ENCODE measurements at regions not wholly inside any gene's neighbourhood (a gene's known extent, or its start where the extent isn't known, plus 50 kb on each side); places are given as distances from the start of the nearest gene placed in this dataset.

DNA sequence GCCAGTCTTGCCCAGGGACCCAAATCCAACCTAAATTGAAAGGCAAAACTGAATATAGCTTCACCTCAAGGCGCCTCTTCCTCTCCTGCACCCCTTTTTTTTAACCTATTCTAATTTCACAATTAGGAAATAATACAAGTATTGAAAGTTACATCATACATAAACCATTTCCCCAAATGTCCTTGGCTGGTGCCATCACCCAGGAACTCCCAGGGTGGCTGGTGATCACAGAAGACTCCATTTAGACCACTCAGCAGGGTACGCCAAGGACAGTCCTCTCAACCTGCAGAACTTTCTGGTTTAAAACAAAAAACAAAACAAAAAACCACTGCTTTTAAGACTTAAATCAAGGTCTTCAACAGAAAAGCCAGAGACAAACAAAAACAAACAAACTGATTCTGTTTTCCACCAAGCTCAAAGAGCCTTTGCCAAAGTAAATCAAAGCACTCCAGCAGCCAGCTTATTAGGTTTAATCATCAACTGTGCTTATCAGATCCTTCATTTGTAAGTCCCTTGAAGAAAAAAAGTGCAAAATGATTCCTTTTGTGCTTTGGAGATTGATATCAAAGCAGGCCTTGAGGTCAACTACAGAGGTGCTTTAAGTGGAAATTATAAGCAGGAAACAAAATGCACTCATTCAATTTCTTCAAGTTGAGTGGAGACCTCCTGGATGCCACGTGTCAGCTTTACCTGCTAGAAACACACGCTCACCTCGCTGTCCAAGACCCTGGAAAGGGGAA is 113.0 kb downstream of the ETS2 start:
- peaks cover 20% of the 10 kb centered on the region for H3K4me1 Mint-ChIP-seq (ENCODE audit: low read depth)
- DNase-seq (ENCODE audit: low spot score): no peak
- H3K27ac Mint-ChIP-seq (ENCODE audit: unreplicated experiment): no peak overlapping the region
- TF ChIP-seq, protein P1, sequence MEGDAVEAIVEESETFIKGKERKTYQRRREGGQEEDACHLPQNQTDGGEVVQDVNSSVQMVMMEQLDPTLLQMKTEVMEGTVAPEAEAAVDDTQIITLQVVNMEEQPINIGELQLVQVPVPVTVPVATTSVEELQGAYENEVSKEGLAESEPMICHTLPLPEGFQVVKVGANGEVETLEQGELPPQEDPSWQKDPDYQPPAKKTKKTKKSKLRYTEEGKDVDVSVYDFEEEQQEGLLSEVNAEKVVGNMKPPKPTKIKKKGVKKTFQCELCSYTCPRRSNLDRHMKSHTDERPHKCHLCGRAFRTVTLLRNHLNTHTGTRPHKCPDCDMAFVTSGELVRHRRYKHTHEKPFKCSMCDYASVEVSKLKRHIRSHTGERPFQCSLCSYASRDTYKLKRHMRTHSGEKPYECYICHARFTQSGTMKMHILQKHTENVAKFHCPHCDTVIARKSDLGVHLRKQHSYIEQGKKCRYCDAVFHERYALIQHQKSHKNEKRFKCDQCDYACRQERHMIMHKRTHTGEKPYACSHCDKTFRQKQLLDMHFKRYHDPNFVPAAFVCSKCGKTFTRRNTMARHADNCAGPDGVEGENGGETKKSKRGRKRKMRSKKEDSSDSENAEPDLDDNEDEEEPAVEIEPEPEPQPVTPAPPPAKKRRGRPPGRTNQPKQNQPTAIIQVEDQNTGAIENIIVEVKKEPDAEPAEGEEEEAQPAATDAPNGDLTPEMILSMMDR (IDR thresholded peaks at IDR 0.05): no peak
- H3K4me3 Mint-ChIP-seq (ENCODE audit: unreplicated experiment): no peak overlapping the region
- H3K36me3 Mint-ChIP-seq (ENCODE audit: low read depth): no peaks in the 10 kb centered on the region
- H3K9me3 Mint-ChIP-seq (ENCODE audit: low read depth): no peaks in the 10 kb centered on the region
- H3K27me3 Mint-ChIP-seq (ENCODE audit: low read depth): peaks cover 4% of the 10 kb centered on the region

DNA sequence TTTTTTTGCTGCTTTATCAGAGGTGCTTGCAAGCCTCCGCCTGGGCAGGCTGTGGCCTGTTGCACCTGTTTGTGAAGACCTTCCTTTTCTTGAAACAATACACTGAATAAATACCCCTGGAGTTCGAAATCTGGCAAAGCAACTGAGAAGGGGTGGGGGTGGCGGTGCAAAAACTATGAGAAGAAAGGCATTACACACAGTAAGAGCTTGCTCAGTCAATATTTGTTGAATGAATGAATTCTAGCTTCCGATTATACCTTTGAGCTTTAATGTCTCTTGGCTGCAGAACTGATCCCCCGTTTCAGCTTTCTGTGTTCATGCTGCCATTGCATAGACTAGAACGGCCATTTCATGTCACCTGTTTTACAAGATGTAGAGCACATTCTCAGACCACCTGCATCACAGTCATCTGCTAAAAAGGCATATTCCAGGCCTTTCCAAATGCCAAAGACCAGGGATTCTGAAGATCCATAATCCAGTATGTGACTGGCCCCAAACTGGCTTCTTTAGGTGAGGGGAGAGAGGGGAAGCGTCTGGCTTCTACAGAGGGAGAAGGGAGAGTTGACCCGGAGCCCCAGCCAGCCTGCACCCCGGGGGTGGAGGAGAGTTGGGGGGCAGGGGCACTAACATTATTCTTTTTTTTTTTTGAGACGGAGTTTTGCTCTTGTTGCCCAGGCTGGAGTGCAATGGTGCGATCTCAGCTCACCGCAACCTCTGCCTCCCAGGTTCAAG is 111.5 kb downstream of the ETS2 start:
- Mint-ChIP-seq H3K27ac (ENCODE audit: unreplicated experiment) (no peak overlapping the region), H3K9me3 (ENCODE audit: low read depth) (no peaks in the 10 kb centered on the region), H3K4me1 (ENCODE audit: low read depth) (peaks cover 20% of the 10 kb centered on the region), H3K4me3 (ENCODE audit: unreplicated experiment) (no peak overlapping the region), H3K27me3 (ENCODE audit: low read depth) (peaks cover 4% of the 10 kb centered on the region), H3K36me3 (ENCODE audit: low read depth) (no peaks in the 10 kb centered on the region)
- TF ChIP-seq, protein P1 (IDR thresholded peaks at IDR 0.05): no peak
- DNase-seq (ENCODE audit: low spot score): no peak

DNA sequence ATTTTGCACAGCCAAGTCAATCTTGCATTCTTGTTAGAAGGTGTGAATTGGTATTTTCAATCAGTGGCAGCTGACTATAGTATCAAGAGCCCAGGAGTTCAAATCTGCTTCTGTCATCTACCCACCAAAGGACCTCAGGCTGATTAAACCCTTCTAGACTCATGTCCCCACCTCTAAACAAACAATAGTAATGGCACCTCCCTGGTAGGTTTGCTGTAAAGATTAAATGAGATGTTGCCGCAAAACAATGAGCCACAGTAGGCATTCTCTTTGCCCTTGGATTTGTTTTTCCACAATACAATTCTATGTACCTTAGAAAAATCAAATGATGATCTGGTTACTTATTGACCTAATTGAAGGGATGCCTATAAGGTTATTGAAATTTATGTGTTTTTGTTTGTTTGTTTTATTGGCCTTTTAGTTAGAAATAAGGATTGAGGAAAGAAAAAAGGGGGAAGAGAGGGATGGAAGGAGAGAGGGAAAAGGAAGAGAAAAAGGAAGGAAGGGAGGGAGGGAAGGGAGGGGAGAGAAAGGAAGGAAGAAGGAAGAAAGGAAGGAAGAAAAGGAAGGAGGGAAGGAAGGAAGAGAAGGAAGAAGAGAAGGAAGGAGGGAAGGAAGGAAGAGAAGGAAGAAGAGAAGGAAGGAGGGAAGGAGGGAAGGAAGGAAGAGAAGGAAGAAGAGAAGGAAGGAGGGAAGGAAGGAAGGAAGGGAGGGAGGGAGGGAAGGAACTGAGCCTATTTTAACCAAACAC is 110.7 kb downstream of the ETS2 start:
- no peak for DNase-seq (ENCODE audit: low spot score)
- H3K9me3 Mint-ChIP-seq (ENCODE audit: low read depth): no peaks in the 10 kb centered on the region
- H3K27ac Mint-ChIP-seq (ENCODE audit: unreplicated experiment): no peak overlapping the region
- peaks cover 15% of the 10 kb centered on the region for H3K4me1 Mint-ChIP-seq (ENCODE audit: low read depth)
- no peak overlapping the region for H3K4me3 Mint-ChIP-seq (ENCODE audit: unreplicated experiment)
- TF ChIP-seq, protein P1 (IDR thresholded peaks at IDR 0.05): no peak
- H3K36me3 Mint-ChIP-seq (ENCODE audit: low read depth): no peaks in the 10 kb centered on the region
- peaks cover 4% of the 10 kb centered on the region for H3K27me3 Mint-ChIP-seq (ENCODE audit: low read depth)

DNA sequence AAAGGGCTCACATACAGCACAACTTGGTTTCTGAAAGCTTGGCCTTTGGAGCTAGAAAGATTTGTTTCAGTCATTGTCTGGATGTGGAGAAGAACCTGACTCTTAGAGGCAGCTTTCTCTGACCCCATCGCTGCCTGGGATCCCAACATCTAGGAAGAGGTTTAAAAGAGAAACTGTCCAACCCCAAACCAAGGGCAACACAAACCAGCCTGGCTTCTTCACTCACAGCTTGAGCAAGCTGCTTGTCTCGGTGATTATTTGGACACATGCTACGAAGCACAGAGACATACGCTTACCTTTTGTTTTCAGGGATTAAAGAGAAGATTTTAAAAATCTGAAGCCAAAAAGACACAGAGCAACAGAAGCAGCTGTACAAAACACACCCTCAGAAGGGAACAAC is 109.8 kb downstream of the ETS2 start:
- H3K4me3 Mint-ChIP-seq (ENCODE audit: unreplicated experiment): no peak overlapping the region
- no peak for DNase-seq (ENCODE audit: low spot score)
- H3K9me3 Mint-ChIP-seq (ENCODE audit: low read depth): no peaks in the 10 kb centered on the region
- TF ChIP-seq, protein P1 (IDR thresholded peaks at IDR 0.05): no peak
- H3K27ac Mint-ChIP-seq (ENCODE audit: unreplicated experiment): no peak overlapping the region
- H3K27me3 Mint-ChIP-seq (ENCODE audit: low read depth): peaks cover 4% of the 10 kb centered on the region
- H3K36me3 Mint-ChIP-seq (ENCODE audit: low read depth): no peaks in the 10 kb centered on the region
- H3K4me1 Mint-ChIP-seq (ENCODE audit: low read depth): peaks cover 6% of the 10 kb centered on the region
